ENCODE measurements at regions not wholly inside any gene's neighbourhood (a gene's known extent, or its start where the extent isn't known, plus 50 kb on each side); places are given as distances from the start of the nearest gene placed in this dataset.

DNA sequence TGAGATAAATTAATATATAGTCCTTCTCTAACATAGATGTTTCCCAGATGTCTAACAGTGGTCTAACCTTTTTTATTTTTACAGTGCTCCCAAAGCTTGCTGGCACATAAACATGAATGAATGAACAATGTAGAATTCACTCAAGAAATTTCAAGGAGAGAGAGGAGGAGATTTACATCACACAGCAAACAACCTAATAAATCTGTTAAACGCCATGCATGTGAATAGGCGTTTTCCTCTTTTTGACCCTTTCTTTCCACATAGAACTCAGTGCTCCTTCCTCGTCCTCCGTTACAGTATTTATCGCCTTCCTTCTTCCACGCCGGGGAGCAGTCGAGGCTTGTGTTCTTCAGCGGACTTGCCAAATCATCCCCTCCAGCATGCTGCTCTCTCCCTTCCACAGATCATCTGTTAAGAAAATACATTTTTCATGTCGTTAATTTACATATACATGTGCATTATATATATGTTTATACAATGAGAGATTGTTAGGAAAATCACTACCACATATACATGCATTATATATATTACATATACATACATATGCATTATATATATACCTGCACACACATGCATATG is 93.0 kb downstream of the SLC35B3 start:
- TF ChIP-seq CTCF (IDR thresholded peaks at IDR 0.05) (no peak), POLR2A (IDR thresholded peaks at IDR 0.05) (no peak)
